HL-60 (cell line): ENCODE measurements at regions not wholly inside any gene's neighbourhood (a gene's known extent, or its start where the extent isn't known, plus 50 kb on each side); places are given as distances from the start of the nearest gene placed in this dataset.

Experiments used
- CTCF ChIP-seq: IDR thresholded peaks from one replicate; pipeline ENCODE4 v1.5.1; 2011; ENCODE audit warnings: low read length, control low read depth, inconsistent platforms; ENCODE audit not compliant: insufficient read depth
- GABPA ChIP-seq: IDR thresholded peaks from 2 replicates; pipeline ENCODE4 v1.6.1; 2012; ENCODE audit warnings: low read depth
- POLR2AphosphoS5 ChIP-seq: IDR thresholded peaks from 2 replicates; pipeline ENCODE4 v1.6.1; 2012; ENCODE audit warnings: low read depth

- TF ChIP-seq CTCF (no peak), POLR2AphosphoS5 (no peak), GABPA (no peak)
Measured at GRCh38 chr4:75340561-75340960, 173.6 kb downstream of the RCHY1 start.
